Mesothelial cell of epicardium (in vitro differentiated cells): ENCODE measurements at regions not wholly inside any gene's neighbourhood (a gene's known extent, or its start where the extent isn't known, plus 50 kb on each side); places are given as distances from the start of the nearest gene placed in this dataset.

Experiments
- DNase-seq, 2 experiments: peaks; one replicate each; pipeline ENCODE4 v3.0.0; 2021; ENCODE audit warnings: low spot score in 2 of 2; ENCODE audit not compliant: unreplicated experiment in 2 of 2
- H3K27ac Mint-ChIP-seq: 2 replicates; pipeline ENCODE4 v1.8.0; 2021; ENCODE audit warnings: mixed read lengths
- H3K27me3 Mint-ChIP-seq: 2 replicates; pipeline ENCODE4 v1.8.0; 2021; ENCODE audit warnings: low read depth, mixed read lengths
- H3K36me3 Mint-ChIP-seq: 2 replicates; pipeline ENCODE4 v1.8.0; 2021; ENCODE audit warnings: mixed read lengths
- H3K4me1 Mint-ChIP-seq: 2 replicates; pipeline ENCODE4 v1.8.0; 2021; ENCODE audit warnings: mixed read lengths
- H3K4me3 Mint-ChIP-seq: 2 replicates; pipeline ENCODE4 v1.8.0; 2021; ENCODE audit warnings: mild to moderate bottlenecking, moderate library complexity, mixed read lengths
- H3K9me3 Mint-ChIP-seq: 2 replicates; pipeline ENCODE4 v1.8.0; 2021; ENCODE audit warnings: mixed read lengths
- CTCF ChIP-seq: fragments of 200-600 bp; sonication (generic); IDR thresholded peaks from one replicate; pipeline ENCODE4 v1.5.0; 2021; ENCODE audit warnings: antibody characterized with exemption; ENCODE audit not compliant: unreplicated experiment

DNA sequence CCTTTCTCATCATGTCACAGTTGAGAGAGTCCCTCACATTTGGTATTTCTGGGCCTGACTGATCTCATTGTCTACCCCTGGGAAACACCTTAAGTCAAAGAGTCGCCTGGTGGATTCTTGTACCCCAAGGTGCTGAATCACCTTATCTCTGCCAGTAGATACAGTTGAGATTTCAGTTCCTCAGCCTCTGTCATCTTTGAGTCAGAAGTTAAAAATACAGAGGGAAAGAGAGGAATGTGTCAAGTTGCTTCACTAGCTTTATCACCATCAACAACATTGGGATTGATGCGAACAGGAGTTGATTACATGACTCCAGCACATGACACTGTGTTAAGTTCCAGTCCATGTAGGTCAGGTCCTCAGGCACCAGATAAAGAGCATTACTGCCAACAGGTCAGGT lies 513.0 kb downstream of the NUF2 start:
- DNase-seq, result no peak
- TF ChIP-seq CTCF, result no peak
- peaks cover 8% of the 10 kb centered on the region for H3K9me3 Mint-ChIP-seq
- peaks cover 41% of the 10 kb centered on the region for H3K4me1 Mint-ChIP-seq
- peak overlapping the region; percentile 11 for H3K27ac Mint-ChIP-seq
- H3K27me3 Mint-ChIP-seq, result no peaks in the 10 kb centered on the region
- H3K36me3 Mint-ChIP-seq, result no peaks in the 10 kb centered on the region
- no peak overlapping the region for H3K4me3 Mint-ChIP-seq

DNA sequence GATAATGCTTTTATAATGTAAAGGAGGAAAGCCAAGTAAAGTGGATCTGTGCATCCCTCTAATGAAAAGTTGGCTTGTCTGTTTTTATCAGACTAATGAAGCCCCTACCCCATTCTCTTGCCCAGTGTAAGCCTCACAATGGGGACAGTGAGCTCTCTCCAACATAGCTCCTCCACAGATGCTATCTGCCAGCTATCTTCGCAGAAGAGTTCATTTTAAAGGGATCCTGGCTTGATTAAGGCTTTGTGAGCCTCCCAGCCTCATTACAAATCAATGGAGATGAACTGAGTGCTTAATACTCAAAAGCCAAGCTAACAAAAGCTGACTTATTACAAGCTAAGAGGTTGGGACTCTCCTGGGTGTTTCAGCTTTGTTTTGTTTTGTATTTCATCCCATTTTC lies 514.7 kb downstream of the NUF2 start:
- Mint-ChIP-seq H3K27me3 (no peaks in the 10 kb centered on the region), H3K9me3 (peaks cover 8% of the 10 kb centered on the region), H3K4me1 (peaks cover 41% of the 10 kb centered on the region), H3K4me3 (no peak overlapping the region), H3K36me3 (no peaks in the 10 kb centered on the region), H3K27ac (peak overlapping the region; percentile 36)
- DNase-seq, result no peak
- no peak for TF ChIP-seq CTCF

GRCh38 chr1:163837206-163837605 lies 515.5 kb downstream of the NUF2 start:
- no peaks in the 10 kb centered on the region for H3K36me3 Mint-ChIP-seq
- peak overlapping the region; percentile 36 for H3K27ac Mint-ChIP-seq
- H3K9me3 Mint-ChIP-seq, result peaks cover 8% of the 10 kb centered on the region
- no peak for DNase-seq
- no peak overlapping the region for H3K4me3 Mint-ChIP-seq
- no peak for TF ChIP-seq CTCF
- H3K27me3 Mint-ChIP-seq, result no peaks in the 10 kb centered on the region
- peaks cover 48% of the 10 kb centered on the region for H3K4me1 Mint-ChIP-seq

GRCh38 chr1:163842571-163842970 lies 520.8 kb downstream of the NUF2 start:
- peak overlapping the region; percentile 54 for H3K27ac Mint-ChIP-seq
- H3K27me3 Mint-ChIP-seq, result no peaks in the 10 kb centered on the region
- H3K36me3 Mint-ChIP-seq, result no peaks in the 10 kb centered on the region
- peaks cover 14% of the 10 kb centered on the region for H3K9me3 Mint-ChIP-seq
- DNase-seq, result no peak
- no peak for TF ChIP-seq CTCF
- H3K4me1 Mint-ChIP-seq, result peaks cover 39% of the 10 kb centered on the region
- no peak overlapping the region for H3K4me3 Mint-ChIP-seq

DNA sequence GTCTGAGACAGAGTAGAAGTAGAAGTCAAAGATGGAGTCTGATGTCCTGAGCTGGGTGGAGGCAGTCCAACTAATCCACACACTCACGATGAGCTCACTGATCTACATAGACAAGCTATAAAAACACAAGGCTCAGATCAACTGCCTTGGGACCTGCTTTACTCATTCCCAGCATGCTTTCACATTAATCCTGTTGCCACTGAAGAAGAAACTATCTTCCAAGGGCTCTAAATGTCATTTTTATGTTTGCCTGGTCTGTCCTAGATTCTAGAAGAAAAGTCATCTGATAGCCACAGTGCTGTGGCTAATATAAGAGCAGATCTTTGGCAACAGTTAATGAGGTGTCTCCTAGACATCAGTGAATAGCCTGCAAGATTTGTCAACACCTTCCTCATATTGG lies 522.7 kb downstream of the NUF2 start:
- TF ChIP-seq CTCF, result no peak
- Mint-ChIP-seq H3K9me3 (peaks cover 11% of the 10 kb centered on the region), H3K27ac (no peak overlapping the region), H3K36me3 (no peaks in the 10 kb centered on the region), H3K27me3 (no peaks in the 10 kb centered on the region), H3K4me3 (no peak overlapping the region), H3K4me1 (peaks cover 33% of the 10 kb centered on the region)
- DNase-seq, result no peak

- peaks cover 33% of the 10 kb centered on the region for H3K4me1 Mint-ChIP-seq
- H3K4me3 Mint-ChIP-seq, result no peak overlapping the region
- peak overlapping the region; percentile 7 for H3K27ac Mint-ChIP-seq
- peaks cover 9% of the 10 kb centered on the region for H3K9me3 Mint-ChIP-seq
- no peaks in the 10 kb centered on the region for H3K27me3 Mint-ChIP-seq
- no peak for TF ChIP-seq CTCF
- no peaks in the 10 kb centered on the region for H3K36me3 Mint-ChIP-seq
- no peak for DNase-seq
Observed at GRCh38 chr1:163845279-163845678, 523.5 kb downstream of the NUF2 start.
